DND-41 (cell line): ENCODE measurements at regions not wholly inside any gene's neighbourhood (a gene's known extent, or its start where the extent isn't known, plus 50 kb on each side); places are given as distances from the start of the nearest gene placed in this dataset.

Source experiments
- ATAC-seq: fragments of 200-7000 bp; cut with Tn5 transposase; 3 replicates; pipeline ENCODE4 v1.9.1; 2021; ENCODE audit warnings: low read depth; ENCODE audit not compliant: insufficient read depth
- DNase-seq: peaks from one replicate; pipeline ENCODE4 v3.0.0-alpha.2; 2020
- H2AFZ ChIP-seq: 2 replicates; pipeline ENCODE4 v1.6.0; 2012; ENCODE audit warnings: low read depth, low read length
- H3K27ac ChIP-seq: 2 replicates; pipeline ENCODE4 v1.5.1; 2012; ENCODE audit warnings: low read length, inconsistent platforms
- H3K27me3 ChIP-seq: fragments of 200-600 bp; sonication (generic); 2 replicates; pipeline ENCODE4 v1.6.0; 2012; ENCODE audit warnings: low read length, mild to moderate bottlenecking, inconsistent platforms; ENCODE audit not compliant: insufficient read depth, poor library complexity
- H3K36me3 ChIP-seq: 2 replicates; pipeline ENCODE4 v1.5.1; 2012; ENCODE audit warnings: low read length, inconsistent platforms; ENCODE audit not compliant: insufficient read depth
- H3K4me1 ChIP-seq: 2 replicates; pipeline ENCODE4 v1.5.1; 2012; ENCODE audit warnings: mild to moderate bottlenecking, low read length; ENCODE audit not compliant: insufficient read depth
- H3K4me2 ChIP-seq: 2 replicates; pipeline ENCODE4 v1.6.0; 2012; ENCODE audit warnings: mild to moderate bottlenecking, moderate library complexity, low read length, inconsistent platforms; ENCODE audit not compliant: insufficient read depth
- H3K4me3 ChIP-seq, 2 experiments: fragments of 200-600 bp in 1 of 2; shearing (Covaris generic) in 1 of 2; 2 replicates each; pipeline ENCODE4 v1.5.1; 2012 to 2016; ENCODE audit warnings: inconsistent platforms in 2 of 2, low read length in 2 of 2, mild to moderate bottlenecking in 2 of 2, low read depth in 1 of 2, moderate library complexity in 1 of 2
- H3K79me2 ChIP-seq: 2 replicates; pipeline ENCODE4 v1.6.0; 2012; ENCODE audit warnings: low read length, inconsistent platforms; ENCODE audit not compliant: insufficient read depth
- H3K9ac ChIP-seq: 2 replicates; pipeline ENCODE4 v1.6.0; 2012; ENCODE audit warnings: low read depth, mild to moderate bottlenecking, inconsistent platforms, low read length, moderate library complexity
- H3K9me3 ChIP-seq: 2 replicates; pipeline ENCODE4 v1.5.1; 2012; ENCODE audit warnings: low read length, moderate library complexity, mild to moderate bottlenecking, inconsistent platforms; ENCODE audit not compliant: insufficient read depth, severe bottlenecking
- H4K20me1 ChIP-seq: 2 replicates; pipeline ENCODE4 v1.6.0; 2012; ENCODE audit warnings: low read length; ENCODE audit not compliant: insufficient read depth
- EZH2 ChIP-seq: IDR thresholded peaks from 3 replicates; pipeline ENCODE4 v1.6.1; 2012; ENCODE audit warnings: borderline replicate concordance, low read depth, mild to moderate bottlenecking, moderate library complexity, low read length, inconsistent platforms; ENCODE audit not compliant: severe bottlenecking
- TF ChIP-seq, protein P1 (sequence below): IDR thresholded peaks from 2 replicates; pipeline ENCODE4 v1.5.1; 2012; ENCODE audit warnings: borderline replicate concordance, low read length, moderate library complexity, mild to moderate bottlenecking; ENCODE audit not compliant: poor library complexity, severe bottlenecking; ENCODE audit errors: extremely low read depth

DNA sequence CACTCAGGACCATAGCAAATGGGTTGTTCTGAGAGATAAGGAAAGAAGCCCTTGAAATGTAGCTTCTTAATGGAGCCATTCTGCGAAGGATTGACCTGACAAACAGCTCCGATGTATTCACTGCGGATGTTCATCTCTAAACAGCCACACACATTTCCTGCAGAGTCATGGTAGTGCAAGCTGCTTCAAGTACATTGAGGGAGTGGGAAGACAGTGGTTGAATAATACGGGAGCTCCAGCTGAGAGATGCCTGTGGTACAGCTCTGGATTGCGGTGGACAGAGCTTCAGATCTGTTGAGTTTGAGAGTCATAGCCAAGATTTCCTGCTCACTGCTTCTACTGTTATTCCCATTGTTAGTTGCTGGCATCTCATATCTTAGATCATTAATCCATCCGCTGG lies 86.6 kb downstream of the ZBTB18 start:
- no peaks in the 10 kb centered on the region for H3K36me3 ChIP-seq
- no peak overlapping the region for H2AFZ ChIP-seq
- TF ChIP-seq, protein P1, sequence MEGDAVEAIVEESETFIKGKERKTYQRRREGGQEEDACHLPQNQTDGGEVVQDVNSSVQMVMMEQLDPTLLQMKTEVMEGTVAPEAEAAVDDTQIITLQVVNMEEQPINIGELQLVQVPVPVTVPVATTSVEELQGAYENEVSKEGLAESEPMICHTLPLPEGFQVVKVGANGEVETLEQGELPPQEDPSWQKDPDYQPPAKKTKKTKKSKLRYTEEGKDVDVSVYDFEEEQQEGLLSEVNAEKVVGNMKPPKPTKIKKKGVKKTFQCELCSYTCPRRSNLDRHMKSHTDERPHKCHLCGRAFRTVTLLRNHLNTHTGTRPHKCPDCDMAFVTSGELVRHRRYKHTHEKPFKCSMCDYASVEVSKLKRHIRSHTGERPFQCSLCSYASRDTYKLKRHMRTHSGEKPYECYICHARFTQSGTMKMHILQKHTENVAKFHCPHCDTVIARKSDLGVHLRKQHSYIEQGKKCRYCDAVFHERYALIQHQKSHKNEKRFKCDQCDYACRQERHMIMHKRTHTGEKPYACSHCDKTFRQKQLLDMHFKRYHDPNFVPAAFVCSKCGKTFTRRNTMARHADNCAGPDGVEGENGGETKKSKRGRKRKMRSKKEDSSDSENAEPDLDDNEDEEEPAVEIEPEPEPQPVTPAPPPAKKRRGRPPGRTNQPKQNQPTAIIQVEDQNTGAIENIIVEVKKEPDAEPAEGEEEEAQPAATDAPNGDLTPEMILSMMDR = no peak
- TF ChIP-seq EZH2 = no peak
- H3K27me3 ChIP-seq = no peaks in the 10 kb centered on the region
- DNase-seq = no peak
- H3K4me2 ChIP-seq = no peak overlapping the region
- H3K4me1 ChIP-seq = no peaks in the 10 kb centered on the region
- H3K27ac ChIP-seq = no peak overlapping the region
- H3K79me2 ChIP-seq = no peaks in the 10 kb centered on the region
- no peaks in the 10 kb centered on the region for H3K9me3 ChIP-seq
- H4K20me1 ChIP-seq = no peaks in the 10 kb centered on the region
- ATAC-seq = no peak
- no peak overlapping the region for H3K9ac ChIP-seq
- no peak overlapping the region for H3K4me3 ChIP-seq

GRCh38 chr1:244138399-244138798 lies 87.3 kb downstream of the ZBTB18 start:
- H2AFZ ChIP-seq = no peak overlapping the region
- H3K4me2 ChIP-seq = no peak overlapping the region
- no peak overlapping the region for H3K27ac ChIP-seq
- no peaks in the 10 kb centered on the region for H4K20me1 ChIP-seq
- no peaks in the 10 kb centered on the region for H3K36me3 ChIP-seq
- H3K9ac ChIP-seq = no peak overlapping the region
- no peaks in the 10 kb centered on the region for H3K27me3 ChIP-seq
- no peaks in the 10 kb centered on the region for H3K79me2 ChIP-seq
- no peak for DNase-seq
- H3K4me3 ChIP-seq = no peak overlapping the region
- H3K9me3 ChIP-seq = no peaks in the 10 kb centered on the region
- no peak for ATAC-seq
- TF ChIP-seq, protein P1 = no peak
- no peak for TF ChIP-seq EZH2
- H3K4me1 ChIP-seq = no peaks in the 10 kb centered on the region

- H3K27me3 ChIP-seq = no peaks in the 10 kb centered on the region
- H3K4me2 ChIP-seq = no peak overlapping the region
- no peak overlapping the region for H3K9ac ChIP-seq
- no peaks in the 10 kb centered on the region for H4K20me1 ChIP-seq
- no peaks in the 10 kb centered on the region for H3K4me1 ChIP-seq
- no peaks in the 10 kb centered on the region for H3K36me3 ChIP-seq
- ATAC-seq (no peak), DNase-seq (no peak)
- no peaks in the 10 kb centered on the region for H3K9me3 ChIP-seq
- TF ChIP-seq EZH2 = no peak
- TF ChIP-seq, protein P1 = no peak
- no peak overlapping the region for H3K27ac ChIP-seq
- H2AFZ ChIP-seq = no peak overlapping the region
- no peaks in the 10 kb centered on the region for H3K79me2 ChIP-seq
- H3K4me3 ChIP-seq = no peak overlapping the region
Measured at GRCh38 chr1:244139655-244140054, 88.6 kb downstream of the ZBTB18 start.

DNA sequence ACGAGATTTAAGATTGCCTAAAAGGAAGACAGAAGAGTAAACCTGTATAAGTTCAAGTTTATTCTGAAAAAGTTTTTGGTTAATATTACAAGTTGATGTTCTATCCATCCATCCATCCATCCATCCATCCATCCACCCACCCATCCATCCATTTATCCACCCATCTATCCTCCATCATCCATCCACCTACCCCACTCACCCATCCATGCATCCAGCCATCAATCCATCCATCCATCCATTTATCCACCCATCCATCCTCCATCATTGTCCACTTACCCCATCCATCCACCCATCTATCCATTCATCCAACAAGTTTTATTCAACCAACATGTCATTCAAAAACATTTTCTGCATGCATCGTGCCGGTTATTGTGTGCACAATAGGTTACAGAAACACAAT lies 89.3 kb downstream of the ZBTB18 start:
- no peaks in the 10 kb centered on the region for H3K9me3 ChIP-seq
- no peak overlapping the region for H2AFZ ChIP-seq
- H3K27me3 ChIP-seq = no peaks in the 10 kb centered on the region
- H3K4me2 ChIP-seq = no peak overlapping the region
- no peak overlapping the region for H3K4me3 ChIP-seq
- H3K9ac ChIP-seq = no peak overlapping the region
- H3K79me2 ChIP-seq = no peaks in the 10 kb centered on the region
- no peaks in the 10 kb centered on the region for H4K20me1 ChIP-seq
- H3K27ac ChIP-seq = no peak overlapping the region
- no peak for ATAC-seq
- DNase-seq = no peak
- TF ChIP-seq EZH2 = no peak
- TF ChIP-seq, protein P1 = no peak
- H3K4me1 ChIP-seq = no peaks in the 10 kb centered on the region
- no peaks in the 10 kb centered on the region for H3K36me3 ChIP-seq
